ENCODE measurements at regions not wholly inside any gene's neighbourhood (a gene's known extent, or its start where the extent isn't known, plus 50 kb on each side); places are given as distances from the start of the nearest gene placed in this dataset.
A peak's percentile ranks its signal among the peaks of the same experiment; 100 is the strongest.
"Not testable (repeated sequence)": the region's sequence is repeated elsewhere in the genome, so short reads cannot be mapped to it uniquely, and the experiment has no call there.

DNA sequence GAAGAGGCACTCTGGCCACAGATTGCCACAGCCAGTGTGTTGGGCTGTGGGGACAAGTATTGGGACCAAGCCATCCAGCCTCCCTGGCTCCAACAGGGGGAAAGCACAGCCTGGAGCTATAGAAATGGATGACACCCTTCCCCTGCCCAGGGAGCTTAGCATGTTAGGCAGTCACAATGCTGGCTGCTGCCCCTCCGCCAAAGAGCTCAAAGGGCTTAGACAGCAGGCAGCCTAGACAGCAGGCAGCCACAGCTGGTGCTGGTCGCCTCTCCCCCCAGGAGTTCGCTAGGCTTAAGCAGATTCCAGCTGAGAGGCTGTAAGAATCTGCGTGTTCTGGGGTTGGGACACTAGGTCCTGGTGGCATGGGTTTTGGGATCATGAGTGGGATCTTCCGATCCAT is 94.5 kb upstream of the MXRA5 start:
- no CpG with 5 or more reads among the region's 5 CpGs for WGBS, 2 donors (ENCODE audit: extremely low coverage in 2 of 2, insufficient read length in 2 of 2, insufficient replicate concordance in 1 of 2)
- DNase-seq (ENCODE audit: low spot score), result no peak
- Histone ChIP-seq H3K79me1 (ENCODE audit: low read depth, low read length) (no peaks in the 10 kb centered on the region), H3K9me3 (replicated peaks in 1 of 2; ENCODE audit: control insufficient read depth in 2 of 2, insufficient read depth in 1 of 2, low read depth in 1 of 2, low read length in 2 of 2) (no peaks in the 10 kb centered on the region), H2AK5ac (ENCODE audit: low read depth, low read length) (no peak overlapping the region), H2BK12ac (ENCODE audit: low read length) (no peak overlapping the region), H3K9ac (ENCODE audit: low read depth, low read length, poor library complexity) (peak overlapping the region; percentile 21), H2BK5ac (ENCODE audit: low read length) (no peak overlapping the region), H3K4ac (ENCODE audit: low read length) (no peak overlapping the region), H3K4me3 (ENCODE audit: low read length in 2 of 2) (no peak overlapping the region), H3K4me1 (ENCODE audit: control insufficient read depth in 2 of 2, insufficient read depth in 1 of 2, low read depth in 1 of 2, low read length in 2 of 2) (no peaks in the 10 kb centered on the region), H3K36me3 (replicated peaks in 1 of 2; ENCODE audit: control insufficient read depth in 2 of 2, insufficient read depth in 2 of 2, low read length in 2 of 2) (no peaks in the 10 kb centered on the region), H3K14ac (ENCODE audit: low read length) (no peak overlapping the region), H4K91ac (ENCODE audit: low read depth, low read length, poor library complexity) (no peak overlapping the region), H3K27me3 (ENCODE audit: control insufficient read depth in 3 of 3, insufficient read depth in 3 of 3, low read depth in 1 of 3, low read length in 3 of 3) (no peaks in the 10 kb centered on the region), H2BK120ac (ENCODE audit: low read depth, low read length) (no peak overlapping the region), H3K4me2 (ENCODE audit: insufficient read depth, low read length, poor library complexity, severe bottlenecking) (no peak overlapping the region), H2BK15ac (ENCODE audit: low read length) (no peak overlapping the region), H3K18ac (ENCODE audit: low read length) (no peak overlapping the region), H3K27ac (replicated peaks; ENCODE audit: low read length) (no peak overlapping the region), H3K23ac (ENCODE audit: low read depth, low read length, poor library complexity) (no peak overlapping the region), H4K8ac (ENCODE audit: low read depth, low read length) (no peak overlapping the region), H2AFZ (ENCODE audit: low read length) (no peak overlapping the region)

DNA sequence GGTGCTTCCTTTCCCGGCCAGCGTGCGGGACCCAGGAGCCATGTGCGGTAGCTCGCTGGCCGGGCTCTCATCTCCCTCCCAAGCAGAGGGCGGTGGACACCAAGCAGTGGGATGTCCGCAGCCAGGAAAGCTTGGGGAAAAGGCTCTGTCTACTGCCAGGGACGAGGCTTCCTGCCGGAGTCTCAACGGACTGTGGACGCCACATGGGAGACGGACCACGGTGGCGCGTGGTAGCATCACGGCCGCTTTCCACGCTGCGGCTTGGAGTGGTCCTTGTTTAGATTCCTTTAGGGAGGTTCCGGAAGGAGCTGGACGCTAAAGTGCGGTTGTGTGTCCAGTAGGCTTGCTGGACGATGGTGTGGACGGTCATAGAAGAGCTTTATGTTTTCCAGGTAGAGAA is 89.5 kb upstream of the MXRA5 start:
- not testable (repeated sequence) for H3K4ac ChIP-seq (ENCODE audit: low read length); H4K8ac ChIP-seq (ENCODE audit: low read depth, low read length); H3K27me3 ChIP-seq (ENCODE audit: control insufficient read depth in 3 of 3, insufficient read depth in 3 of 3, low read depth in 1 of 3, low read length in 3 of 3); H3K9ac ChIP-seq (ENCODE audit: low read depth, low read length, poor library complexity); H3K9me3 ChIP-seq (replicated peaks in 1 of 2; ENCODE audit: control insufficient read depth in 2 of 2, insufficient read depth in 1 of 2, low read depth in 1 of 2, low read length in 2 of 2); H2BK15ac ChIP-seq (ENCODE audit: low read length); DNase-seq (ENCODE audit: low spot score); H2BK5ac ChIP-seq (ENCODE audit: low read length); H2AK5ac ChIP-seq (ENCODE audit: low read depth, low read length); H3K23ac ChIP-seq (ENCODE audit: low read depth, low read length, poor library complexity); H2BK120ac ChIP-seq (ENCODE audit: low read depth, low read length); H2BK12ac ChIP-seq (ENCODE audit: low read length); H3K27ac ChIP-seq (replicated peaks; ENCODE audit: low read length); H3K4me2 ChIP-seq (ENCODE audit: insufficient read depth, low read length, poor library complexity, severe bottlenecking); H4K91ac ChIP-seq (ENCODE audit: low read depth, low read length, poor library complexity); H2AFZ ChIP-seq (ENCODE audit: low read length); H3K14ac ChIP-seq (ENCODE audit: low read length); H3K4me3 ChIP-seq (ENCODE audit: low read length in 2 of 2); H3K79me1 ChIP-seq (ENCODE audit: low read depth, low read length); H3K4me1 ChIP-seq (ENCODE audit: control insufficient read depth in 2 of 2, insufficient read depth in 1 of 2, low read depth in 1 of 2, low read length in 2 of 2); H3K36me3 ChIP-seq (replicated peaks in 1 of 2; ENCODE audit: control insufficient read depth in 2 of 2, insufficient read depth in 2 of 2, low read length in 2 of 2); H3K18ac ChIP-seq (ENCODE audit: low read length)
- no CpG with 5 or more reads among the region's 25 CpGs for WGBS, 2 donors (ENCODE audit: extremely low coverage in 2 of 2, insufficient read length in 2 of 2, insufficient replicate concordance in 1 of 2)

GRCh38 chrX:3435057-3435456 is 88.6 kb upstream of the MXRA5 start:
- Histone ChIP-seq H3K23ac (ENCODE audit: low read depth, low read length, poor library complexity) (no peak overlapping the region), H4K91ac (ENCODE audit: low read depth, low read length, poor library complexity) (no peak overlapping the region), H3K9me3 (replicated peaks in 1 of 2; ENCODE audit: control insufficient read depth in 2 of 2, insufficient read depth in 1 of 2, low read depth in 1 of 2, low read length in 2 of 2) (no peaks in the 10 kb centered on the region), H3K79me1 (ENCODE audit: low read depth, low read length) (no peaks in the 10 kb centered on the region), H3K14ac (ENCODE audit: low read length) (no peak overlapping the region), H2BK5ac (ENCODE audit: low read length) (no peak overlapping the region), H2BK12ac (ENCODE audit: low read length) (no peak overlapping the region), H3K4me2 (ENCODE audit: insufficient read depth, low read length, poor library complexity, severe bottlenecking) (no peak overlapping the region), H2AK5ac (ENCODE audit: low read depth, low read length) (no peak overlapping the region), H3K18ac (ENCODE audit: low read length) (no peak overlapping the region), H3K27me3 (ENCODE audit: control insufficient read depth in 3 of 3, insufficient read depth in 3 of 3, low read depth in 1 of 3, low read length in 3 of 3) (no peaks in the 10 kb centered on the region), H3K4me3 (ENCODE audit: low read length in 2 of 2) (no peak overlapping the region), H2BK15ac (ENCODE audit: low read length) (no peak overlapping the region), H3K36me3 (replicated peaks in 1 of 2; ENCODE audit: control insufficient read depth in 2 of 2, insufficient read depth in 2 of 2, low read length in 2 of 2) (no peaks in the 10 kb centered on the region), H2BK120ac (ENCODE audit: low read depth, low read length) (no peak overlapping the region), H3K9ac (ENCODE audit: low read depth, low read length, poor library complexity) (no peak overlapping the region), H3K4ac (ENCODE audit: low read length) (no peak overlapping the region), H3K27ac (replicated peaks; ENCODE audit: low read length) (no peak overlapping the region), H3K4me1 (ENCODE audit: control insufficient read depth in 2 of 2, insufficient read depth in 1 of 2, low read depth in 1 of 2, low read length in 2 of 2) (no peaks in the 10 kb centered on the region), H4K8ac (ENCODE audit: low read depth, low read length) (no peak overlapping the region), H2AFZ (ENCODE audit: low read length) (no peak overlapping the region)
- no peak for DNase-seq (ENCODE audit: low spot score)
- no CpG with 5 or more reads among the region's 6 CpGs for WGBS, 2 donors (ENCODE audit: extremely low coverage in 2 of 2, insufficient read length in 2 of 2, insufficient replicate concordance in 1 of 2)

DNA sequence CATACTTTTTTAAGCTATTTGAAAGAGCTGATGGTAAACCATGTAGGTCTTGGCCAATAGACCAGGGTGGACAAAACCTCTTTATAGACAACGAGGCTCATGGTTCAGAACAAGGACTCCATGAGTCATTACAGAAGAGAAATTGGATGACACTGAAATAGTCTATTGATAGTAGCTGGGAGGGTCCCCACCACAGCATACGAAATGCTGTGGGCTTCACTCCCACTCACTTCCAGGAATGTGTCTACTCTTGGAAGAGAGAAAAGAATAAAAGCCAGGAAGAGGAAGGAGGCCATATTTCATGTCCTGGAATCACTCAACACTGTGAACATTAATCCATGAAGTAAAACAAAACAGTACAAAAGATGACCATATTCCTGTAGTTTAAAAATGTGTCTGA is 82.3 kb upstream of the MXRA5 start:
- H3K9me3 ChIP-seq (replicated peaks in 1 of 2; ENCODE audit: control insufficient read depth in 2 of 2, insufficient read depth in 1 of 2, low read depth in 1 of 2, low read length in 2 of 2), result no peaks in the 10 kb centered on the region
- no peak overlapping the region for H3K23ac ChIP-seq (ENCODE audit: low read depth, low read length, poor library complexity)
- no peak overlapping the region for H3K9ac ChIP-seq (ENCODE audit: low read depth, low read length, poor library complexity)
- H4K8ac ChIP-seq (ENCODE audit: low read depth, low read length), result no peak overlapping the region
- H2AK5ac ChIP-seq (ENCODE audit: low read depth, low read length), result no peak overlapping the region
- no peak for DNase-seq (ENCODE audit: low spot score)
- no CpG with 5 or more reads among the region's 2 CpGs for WGBS, 2 donors (ENCODE audit: extremely low coverage in 2 of 2, insufficient read length in 2 of 2, insufficient replicate concordance in 1 of 2)
- H2BK120ac ChIP-seq (ENCODE audit: low read depth, low read length), result no peak overlapping the region
- H2BK5ac ChIP-seq (ENCODE audit: low read length), result no peak overlapping the region
- H3K4me1 ChIP-seq (ENCODE audit: control insufficient read depth in 2 of 2, insufficient read depth in 1 of 2, low read depth in 1 of 2, low read length in 2 of 2), result no peaks in the 10 kb centered on the region
- no peak overlapping the region for H3K4ac ChIP-seq (ENCODE audit: low read length)
- H3K14ac ChIP-seq (ENCODE audit: low read length), result no peak overlapping the region
- H2BK12ac ChIP-seq (ENCODE audit: low read length), result no peak overlapping the region
- no peaks in the 10 kb centered on the region for H3K27me3 ChIP-seq (ENCODE audit: control insufficient read depth in 3 of 3, insufficient read depth in 3 of 3, low read depth in 1 of 3, low read length in 3 of 3)
- H3K36me3 ChIP-seq (replicated peaks in 1 of 2; ENCODE audit: control insufficient read depth in 2 of 2, insufficient read depth in 2 of 2, low read length in 2 of 2), result no peaks in the 10 kb centered on the region
- no peak overlapping the region for H4K91ac ChIP-seq (ENCODE audit: low read depth, low read length, poor library complexity)
- H3K27ac ChIP-seq (replicated peaks; ENCODE audit: low read length), result no peak overlapping the region
- H3K4me3 ChIP-seq (ENCODE audit: low read length in 2 of 2), result no peak overlapping the region
- H2AFZ ChIP-seq (ENCODE audit: low read length), result no peak overlapping the region
- no peaks in the 10 kb centered on the region for H3K79me1 ChIP-seq (ENCODE audit: low read depth, low read length)
- no peak overlapping the region for H3K4me2 ChIP-seq (ENCODE audit: insufficient read depth, low read length, poor library complexity, severe bottlenecking)
- no peak overlapping the region for H2BK15ac ChIP-seq (ENCODE audit: low read length)
- no peak overlapping the region for H3K18ac ChIP-seq (ENCODE audit: low read length)
